CD4-positive, alpha-beta T cell treated with Interleukin-4 for 4 hours (primary cell): ENCODE measurements at regions not wholly inside any gene's neighbourhood (a gene's known extent, or its start where the extent isn't known, plus 50 kb on each side); places are given as distances from the start of the nearest gene placed in this dataset.
"Not testable (repeated sequence)": the region's sequence is repeated elsewhere in the genome, so short reads cannot be mapped to it uniquely, and the experiment has no call there.

ENCODE experiments used
- DNase-seq: peaks from one replicate; pipeline ENCODE4 v3.0.0-alpha.2; 2020

DNA sequence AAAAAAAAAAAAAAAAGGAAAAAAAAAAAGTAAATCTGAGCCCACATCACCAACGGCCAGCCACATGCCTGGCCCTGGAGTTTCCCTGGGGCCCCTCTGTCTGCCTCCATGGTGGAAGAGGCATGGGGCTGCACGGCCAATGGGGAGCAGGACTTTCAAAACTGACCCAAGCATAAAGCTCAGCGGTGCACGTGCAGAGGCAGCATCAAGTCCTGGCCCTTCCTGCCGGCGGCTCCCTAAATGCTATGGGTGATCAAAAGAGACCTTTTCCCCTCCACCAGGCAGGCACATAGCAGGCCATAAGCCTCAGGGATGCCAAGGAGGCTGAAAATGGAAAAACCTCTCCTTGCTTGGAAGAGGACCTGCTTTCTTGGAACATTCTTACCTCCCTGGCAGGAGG lies 94.3 kb downstream of the OAT start:
- DNase-seq = no peak

DNA sequence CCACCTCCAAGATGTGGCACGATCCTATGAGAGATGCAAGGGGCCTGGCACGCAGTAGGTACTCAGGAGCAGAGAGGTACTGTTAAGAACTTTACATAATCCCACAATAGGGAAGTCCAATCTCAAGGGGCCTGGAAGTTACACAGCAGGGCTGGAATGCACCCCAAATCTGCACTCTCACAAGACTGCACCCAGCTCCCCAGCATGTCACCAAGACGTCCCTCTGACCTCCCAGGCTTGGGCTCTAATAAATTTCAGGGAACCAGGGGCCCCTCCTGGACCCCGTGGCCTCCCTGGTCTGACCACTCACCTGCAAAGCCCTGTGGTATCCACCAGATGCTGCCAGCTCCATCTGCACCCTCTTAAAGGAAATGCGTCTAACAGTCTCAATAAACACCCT lies 94.9 kb downstream of the OAT start:
- DNase-seq = no peak

DNA sequence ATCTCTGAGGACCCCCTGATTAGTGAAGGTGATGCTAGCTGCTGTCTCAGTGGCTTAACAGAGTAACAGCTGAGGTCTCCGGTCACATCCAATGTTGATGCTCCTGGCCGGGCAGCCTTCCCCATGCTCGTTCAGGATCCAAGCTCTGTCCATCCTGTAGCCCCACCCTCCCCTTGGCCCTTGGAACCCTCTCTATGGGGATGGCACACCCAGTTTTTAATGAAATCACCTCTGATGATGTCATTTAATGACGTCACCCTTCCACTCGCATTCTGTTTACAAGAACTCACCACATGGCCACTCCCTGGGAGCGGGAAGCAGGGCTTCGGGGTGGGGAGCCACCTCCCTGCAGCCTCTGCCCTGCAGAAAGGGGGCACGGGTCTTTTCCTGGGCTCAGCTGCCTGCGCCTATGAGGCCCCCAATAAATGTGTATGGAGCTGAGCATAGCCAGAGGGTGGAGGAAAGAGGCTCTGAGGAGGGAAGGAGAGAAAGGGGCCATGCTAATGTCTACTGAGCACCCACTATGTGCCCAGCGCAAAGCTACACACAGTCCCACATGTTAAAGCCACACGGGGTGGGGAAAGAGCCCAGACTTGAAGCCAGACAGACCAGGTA lies 95.5 kb downstream of the OAT start:
- DNase-seq = no peak

DNA sequence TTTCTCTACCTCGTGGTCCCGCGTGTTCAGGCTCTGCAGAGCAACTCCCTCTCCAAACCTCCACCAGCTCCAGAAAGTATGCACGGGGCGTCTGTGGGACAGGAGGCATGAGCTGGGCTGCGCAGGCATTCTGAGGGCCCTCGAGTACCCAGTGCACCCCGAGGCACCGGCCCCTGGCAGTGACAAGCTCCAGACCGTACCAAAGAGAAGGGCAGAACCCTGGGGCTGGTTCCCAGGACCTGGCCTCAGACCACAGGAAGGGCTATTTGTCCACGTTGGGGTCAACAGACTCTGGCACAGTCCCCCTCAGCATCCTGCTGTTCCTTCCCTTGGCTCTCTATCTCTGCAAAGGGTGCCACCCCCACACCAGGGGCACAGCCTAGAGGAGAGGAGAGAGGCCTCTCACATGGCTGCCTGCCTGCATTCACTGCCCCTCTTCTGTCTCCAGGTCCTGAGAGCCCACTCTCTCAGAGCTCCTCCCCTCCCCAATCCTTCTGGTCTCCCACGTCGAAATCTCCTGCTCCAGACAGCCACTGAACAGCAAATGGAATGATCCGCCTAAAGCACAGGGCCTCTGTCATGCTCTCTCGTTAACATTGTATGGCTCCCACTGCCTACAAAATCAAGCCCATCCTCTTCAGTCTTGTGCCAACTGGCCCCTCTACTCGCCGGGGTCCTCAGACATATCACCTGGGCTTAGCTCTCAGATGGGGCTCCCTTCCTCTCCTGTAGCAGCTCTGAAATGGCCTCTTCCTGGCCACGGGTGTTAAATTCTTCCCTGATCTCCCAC lies 96.3 kb downstream of the OAT start:
- DNase-seq = no peak

DNA sequence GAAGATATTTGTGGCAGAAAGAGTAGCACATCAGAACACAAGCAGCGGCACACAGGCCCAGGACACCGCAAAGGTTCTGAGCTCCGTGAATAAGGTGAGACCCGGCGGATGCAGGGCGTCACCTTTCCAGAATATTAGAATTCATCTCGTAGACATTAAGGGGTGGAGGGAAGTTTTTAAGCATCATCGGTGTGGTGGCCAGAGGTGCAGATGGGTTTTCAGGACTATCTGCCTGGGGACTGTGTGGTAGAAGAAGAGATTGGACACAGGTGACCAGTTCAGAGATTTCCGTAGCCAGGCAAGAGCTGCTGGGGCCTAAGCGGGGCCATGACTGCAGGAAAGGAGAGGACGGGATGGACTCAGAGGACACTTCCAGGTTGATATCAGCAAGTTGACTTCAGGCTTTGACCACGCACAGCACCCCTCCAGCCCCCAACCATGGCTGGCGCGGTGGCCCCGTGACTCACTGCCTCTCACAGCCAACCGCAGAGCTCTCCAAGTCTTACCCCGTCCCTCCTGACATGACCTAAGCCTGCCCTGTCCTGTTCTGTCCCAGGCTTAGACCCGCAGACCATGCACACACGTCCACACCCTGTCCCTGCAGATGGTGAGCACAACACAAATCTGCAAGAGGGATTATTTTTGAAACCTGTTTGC lies 97.2 kb downstream of the OAT start:
- DNase-seq = no peak

DNA sequence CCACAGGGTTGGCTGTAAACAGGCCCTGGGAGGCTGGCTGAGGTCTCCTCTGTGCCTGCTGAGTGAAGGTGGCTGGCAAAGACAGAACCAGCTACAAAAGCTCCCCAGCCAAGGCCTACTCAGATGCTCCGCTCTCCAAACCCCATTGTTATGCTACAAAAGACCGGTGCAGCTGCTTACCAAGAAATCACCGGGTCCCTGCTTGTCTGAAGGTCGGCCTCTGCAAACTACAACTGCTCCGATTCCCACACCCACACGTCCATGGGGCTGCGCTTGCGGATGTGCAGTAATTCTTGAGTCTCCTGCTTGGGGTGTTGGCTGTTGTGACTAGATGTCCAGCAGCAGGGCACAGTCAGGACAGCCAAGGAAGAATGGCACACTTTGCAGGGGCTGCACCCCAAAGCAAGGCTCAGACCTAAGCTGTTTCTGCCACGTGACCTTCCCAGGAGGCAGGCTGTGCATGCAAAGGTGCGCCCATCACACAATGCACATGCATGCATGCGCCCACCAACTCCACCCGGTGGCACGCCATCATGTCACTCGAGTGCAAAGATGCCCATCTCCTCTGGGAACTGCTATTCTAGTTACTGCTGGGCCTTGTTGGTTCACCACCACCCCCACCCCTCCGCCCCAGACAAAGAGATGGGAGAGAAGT lies 97.8 kb downstream of the OAT start:
- DNase-seq = no peak

DNA sequence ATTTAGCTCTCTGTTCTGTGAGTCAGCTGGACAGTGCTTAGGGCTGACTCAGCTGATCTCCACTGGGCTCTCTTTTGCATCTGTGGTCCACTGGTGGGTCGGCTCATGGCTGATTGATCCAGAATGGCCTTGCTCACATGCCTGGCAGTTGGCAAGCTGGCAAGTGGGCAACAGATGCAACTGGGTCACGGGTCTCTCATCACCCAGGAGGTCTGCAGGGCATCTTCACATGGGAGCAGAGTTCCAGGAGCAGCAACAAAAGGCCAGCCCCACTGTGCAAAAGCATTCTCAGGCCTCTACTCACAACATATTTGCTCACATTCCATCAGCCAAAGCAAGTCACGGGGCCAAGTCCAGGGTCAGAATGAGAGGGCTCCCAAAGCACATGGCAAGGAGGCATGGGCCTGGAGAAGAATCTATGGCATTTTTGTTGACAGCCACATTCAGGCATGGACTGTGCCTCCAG lies 98.8 kb downstream of the OAT start:
- DNase-seq = no peak

DNA sequence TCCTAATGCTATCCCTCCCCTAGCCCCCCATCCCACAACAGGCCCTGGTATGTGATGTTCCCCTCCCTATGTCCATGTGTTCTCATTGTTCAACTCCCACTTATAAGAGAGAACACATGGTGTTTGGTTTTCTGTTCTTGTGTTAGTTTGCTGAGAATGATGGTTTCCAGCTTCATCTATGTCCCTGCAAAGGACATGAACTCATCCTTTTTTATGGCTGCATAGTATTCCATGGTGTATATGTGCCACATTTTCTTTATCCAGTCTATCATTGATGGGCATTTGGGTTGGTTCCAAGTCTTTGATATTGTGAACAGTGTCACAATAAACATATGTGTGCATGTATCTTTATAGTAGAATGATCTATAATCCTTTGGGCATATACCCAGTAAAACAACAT lies 99.2 kb downstream of the OAT start:
- not testable (repeated sequence) for DNase-seq

DNA sequence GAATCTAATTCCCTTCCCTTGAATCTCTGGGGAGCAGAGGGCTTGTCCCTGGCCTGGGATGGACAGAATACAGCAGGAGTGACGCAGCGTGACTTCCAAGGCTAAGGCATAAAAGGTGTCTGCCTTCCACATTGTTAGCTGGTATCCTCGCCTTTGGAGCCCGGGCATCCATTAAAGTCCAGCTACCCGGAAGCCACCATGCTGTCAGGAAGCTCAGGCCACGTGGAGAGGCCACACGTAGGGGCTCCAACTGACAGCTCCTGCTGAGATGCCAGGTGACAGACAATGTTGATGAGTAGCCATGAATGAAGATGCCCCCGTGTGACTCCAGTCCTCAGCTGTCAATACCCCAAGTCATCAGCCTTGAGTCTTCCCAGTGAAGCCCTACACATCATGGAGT lies 99.9 kb downstream of the OAT start:
- no peak for DNase-seq

DNA sequence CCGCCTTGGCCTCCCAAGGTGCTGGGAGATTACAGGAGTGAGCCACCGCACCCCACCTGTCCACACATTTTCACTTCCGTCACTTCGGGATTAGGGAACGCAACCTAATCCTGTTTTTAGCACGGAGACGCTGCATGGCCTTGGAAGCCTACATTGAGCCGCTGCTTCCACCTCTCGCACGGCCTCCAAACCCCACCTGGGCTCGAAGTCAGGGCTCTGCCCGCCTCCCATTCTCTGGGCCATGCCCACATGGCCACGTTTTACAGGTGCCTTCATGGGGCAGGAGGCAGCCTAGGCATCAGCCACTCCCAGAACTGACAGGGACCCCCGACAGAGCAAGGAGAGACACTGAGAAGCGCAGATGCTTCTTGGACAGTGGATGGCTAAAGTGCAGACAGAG lies 100.6 kb downstream of the OAT start:
- DNase-seq = no peak

DNA sequence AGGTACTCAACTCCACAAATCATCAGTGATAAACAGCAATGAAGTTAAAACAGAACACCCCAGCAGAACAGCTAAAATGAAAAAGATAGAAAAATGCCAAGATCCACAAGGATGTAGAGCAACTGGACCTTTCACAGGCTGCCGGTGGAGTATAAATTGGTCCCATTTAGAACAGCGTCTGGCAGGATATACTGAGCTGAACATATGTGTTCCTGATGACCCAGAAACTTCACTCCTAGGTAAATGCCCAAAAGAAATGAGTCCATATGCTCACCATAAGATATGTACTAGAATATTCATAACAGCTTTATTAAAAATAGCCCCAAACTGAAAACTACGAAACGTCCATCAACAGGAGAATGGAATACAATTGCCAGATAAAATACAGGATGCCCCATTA lies 102.4 kb downstream of the OAT start:
- DNase-seq = no peak

DNA sequence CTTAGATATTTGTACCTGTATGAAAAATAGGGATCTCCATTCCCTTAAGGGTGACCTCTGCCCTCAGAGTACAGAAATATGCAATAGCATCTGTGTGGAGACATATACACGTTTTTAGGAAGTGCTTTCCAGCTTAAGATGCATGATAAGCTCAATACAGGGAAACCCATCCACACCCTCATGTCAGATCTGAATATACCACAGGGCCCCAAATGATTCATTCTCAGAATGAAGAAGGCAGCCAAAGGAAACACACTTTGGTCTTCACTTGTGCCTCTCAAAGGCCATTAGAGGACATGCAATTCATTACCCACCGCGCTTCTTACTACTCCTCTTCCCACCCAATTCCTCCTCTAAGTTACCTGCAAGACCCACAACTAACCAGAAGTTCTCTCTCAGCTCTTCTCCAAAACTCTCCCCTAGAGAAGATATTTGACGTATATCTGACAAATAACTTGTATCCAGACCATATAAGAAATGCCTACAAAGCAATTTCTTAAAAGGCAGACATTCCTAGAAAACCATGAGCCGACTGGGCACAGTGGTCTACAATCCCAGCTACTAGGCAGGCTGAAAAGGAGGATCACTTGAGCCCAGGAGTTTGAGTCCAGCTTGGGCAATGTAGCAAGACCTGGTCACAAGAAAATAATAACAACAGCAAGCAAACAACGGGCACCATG lies 103.0 kb downstream of the OAT start:
- no peak for DNase-seq

DNA sequence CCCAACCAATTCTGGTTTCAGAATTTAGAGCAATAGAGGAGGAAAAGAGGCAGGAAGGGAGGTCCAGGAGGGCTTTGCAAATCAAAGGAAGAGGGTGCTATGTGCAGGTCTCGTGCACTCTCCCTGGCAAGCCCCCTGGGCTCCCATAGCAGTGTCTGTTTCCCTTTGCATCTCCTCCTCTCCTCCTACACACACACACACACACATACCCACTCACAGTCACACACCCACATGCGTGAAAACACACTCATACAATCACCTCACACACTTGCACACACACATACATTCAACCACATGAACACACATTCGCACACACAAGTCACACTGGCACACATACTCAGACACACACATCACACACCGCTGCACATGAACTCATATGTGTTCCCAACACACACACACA lies 105.3 kb downstream of the OAT start:
- DNase-seq = no peak

DNA sequence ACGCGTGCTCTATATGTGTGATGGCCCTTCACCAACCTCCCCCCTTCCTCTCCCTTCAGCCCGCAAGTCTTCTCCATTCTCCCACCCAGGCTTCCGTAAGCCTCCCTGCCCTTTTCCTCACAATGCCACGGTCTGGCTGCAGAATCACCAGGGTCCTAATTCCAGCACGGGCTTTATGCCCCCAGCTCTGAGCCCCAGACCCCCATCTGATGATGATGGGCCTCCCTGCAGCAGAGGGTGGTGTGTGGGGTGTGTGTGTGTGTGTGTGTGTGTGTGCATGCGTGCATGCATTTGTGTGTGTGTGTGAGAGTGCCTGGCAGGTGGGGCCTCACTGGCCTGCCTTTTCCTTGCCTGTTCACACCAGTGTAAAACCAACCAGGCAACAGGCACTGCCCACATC lies 109.9 kb downstream of the OAT start:
- no peak for DNase-seq

DNA sequence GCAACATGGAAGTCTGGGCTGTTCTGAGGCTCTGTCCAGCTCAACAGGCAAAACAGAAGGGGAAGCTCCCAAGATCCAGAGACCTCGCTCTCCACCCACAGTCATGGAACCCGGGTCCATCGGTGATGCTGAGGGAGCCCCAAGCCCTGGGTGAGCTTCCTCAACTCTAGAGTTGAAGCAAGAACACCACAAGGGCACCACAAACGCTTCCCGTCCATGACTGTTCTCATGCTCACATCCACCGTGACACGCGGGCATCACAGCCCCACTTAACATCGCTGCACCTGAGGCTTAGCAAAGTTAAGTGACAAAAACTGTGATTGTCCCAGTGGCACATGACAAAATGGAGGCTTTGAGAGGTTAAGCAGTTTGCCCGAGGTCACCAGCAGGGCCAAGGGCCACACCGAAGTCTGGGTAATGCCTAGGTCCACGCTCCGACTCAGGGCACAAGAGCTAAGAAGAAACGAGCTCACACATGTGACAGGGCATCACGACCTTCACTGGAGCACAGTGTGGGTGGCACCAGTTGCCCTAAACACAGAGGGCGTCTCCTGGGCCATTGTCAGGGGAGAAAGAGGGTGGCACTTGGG lies 110.6 kb downstream of the OAT start:
- DNase-seq = no peak

DNA sequence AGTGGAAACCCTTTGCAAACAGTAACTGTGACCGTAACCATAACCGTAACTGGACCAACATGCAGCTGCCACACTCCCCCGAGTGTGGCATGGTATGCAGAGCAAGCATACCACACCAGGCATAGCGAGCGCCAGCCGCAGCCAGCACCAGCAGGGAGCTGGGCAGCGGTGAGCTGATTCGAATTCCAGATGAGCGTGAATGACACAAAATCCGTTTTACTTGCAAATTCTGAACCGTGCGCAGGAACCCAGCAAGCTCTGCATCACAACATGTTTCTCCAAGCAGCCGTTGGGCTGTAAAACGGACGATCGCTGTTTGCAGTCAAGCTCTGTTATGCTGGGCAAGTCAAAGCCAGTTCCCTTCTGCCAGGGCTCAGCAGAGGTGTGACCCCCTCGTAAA lies 111.1 kb downstream of the OAT start:
- no peak for DNase-seq

DNA sequence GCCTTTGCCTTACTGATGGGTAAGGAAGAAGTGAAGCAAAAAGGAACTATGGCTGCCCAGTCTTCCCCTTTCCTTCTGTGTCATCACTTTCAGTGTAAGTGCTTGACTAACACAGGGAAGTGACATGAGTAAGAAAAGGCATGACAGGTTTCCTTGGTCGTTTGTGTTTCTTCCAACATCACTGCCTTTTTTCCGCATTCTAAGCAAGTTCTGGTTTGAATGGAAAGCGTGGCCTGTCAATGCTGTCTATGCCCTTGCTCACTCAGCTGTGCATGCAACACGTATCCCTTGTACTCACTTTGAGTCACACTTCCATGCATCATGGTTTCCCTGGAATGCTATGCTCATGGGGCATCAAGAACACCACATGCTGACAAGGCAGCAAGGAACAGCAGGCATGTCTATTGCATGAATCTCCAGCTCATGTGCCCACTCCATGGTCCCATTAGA lies 111.8 kb downstream of the OAT start:
- DNase-seq = peak; percentile 7

DNA sequence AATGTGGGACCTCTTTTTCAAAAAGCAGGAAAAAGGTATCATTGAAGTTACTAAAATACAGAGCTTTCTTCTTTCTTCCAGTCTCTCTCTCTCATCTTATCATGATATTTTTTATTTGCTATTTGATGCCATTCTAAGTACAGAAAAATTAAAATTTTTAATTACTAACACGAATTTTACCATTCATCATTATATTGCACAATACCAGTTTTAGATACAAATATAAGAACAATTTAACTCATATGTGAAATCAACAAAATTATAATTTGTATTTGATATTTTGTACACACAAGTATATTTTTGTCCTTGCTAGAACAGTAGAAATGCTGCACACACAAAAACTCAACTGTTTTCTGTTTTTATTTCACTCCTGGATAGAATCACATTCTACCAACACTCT lies 112.2 kb downstream of the OAT start:
- no peak for DNase-seq

DNA sequence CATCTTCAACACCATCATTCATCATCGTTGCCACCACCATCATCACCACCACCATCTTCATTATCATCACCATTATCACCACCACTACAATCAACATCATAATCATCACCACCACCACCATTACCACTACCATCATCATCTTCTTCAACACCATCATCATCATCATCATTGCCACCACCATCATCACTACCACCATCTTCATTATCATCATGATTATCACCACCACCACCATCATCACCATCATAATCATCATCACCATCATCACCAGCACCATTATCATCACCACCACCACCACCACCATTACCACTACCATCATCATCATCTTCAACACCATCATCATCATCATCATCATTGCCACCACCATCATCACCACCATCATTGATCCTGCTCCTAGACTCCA lies 112.7 kb downstream of the OAT start:
- no peak for DNase-seq

DNA sequence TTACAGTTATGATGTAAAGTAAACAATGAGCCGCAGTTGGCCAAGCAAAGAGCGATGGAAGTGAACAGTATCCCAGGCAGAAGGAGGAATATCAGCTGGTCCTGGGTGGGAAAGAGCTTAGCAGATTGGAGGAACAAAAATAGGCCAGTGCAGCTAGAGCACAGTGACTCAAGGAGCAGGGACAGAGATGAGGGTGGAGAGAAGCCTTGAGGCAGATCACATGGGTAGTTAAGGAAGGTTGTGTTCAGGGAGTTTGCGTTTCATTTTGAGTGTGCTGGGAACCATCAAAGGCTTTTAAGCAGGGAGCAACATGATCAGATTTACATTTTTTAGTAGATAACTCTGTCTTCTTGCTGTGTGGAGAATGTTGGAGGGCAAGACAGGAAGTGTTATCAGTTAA lies 113.6 kb downstream of the OAT start:
- no peak for DNase-seq

DNA sequence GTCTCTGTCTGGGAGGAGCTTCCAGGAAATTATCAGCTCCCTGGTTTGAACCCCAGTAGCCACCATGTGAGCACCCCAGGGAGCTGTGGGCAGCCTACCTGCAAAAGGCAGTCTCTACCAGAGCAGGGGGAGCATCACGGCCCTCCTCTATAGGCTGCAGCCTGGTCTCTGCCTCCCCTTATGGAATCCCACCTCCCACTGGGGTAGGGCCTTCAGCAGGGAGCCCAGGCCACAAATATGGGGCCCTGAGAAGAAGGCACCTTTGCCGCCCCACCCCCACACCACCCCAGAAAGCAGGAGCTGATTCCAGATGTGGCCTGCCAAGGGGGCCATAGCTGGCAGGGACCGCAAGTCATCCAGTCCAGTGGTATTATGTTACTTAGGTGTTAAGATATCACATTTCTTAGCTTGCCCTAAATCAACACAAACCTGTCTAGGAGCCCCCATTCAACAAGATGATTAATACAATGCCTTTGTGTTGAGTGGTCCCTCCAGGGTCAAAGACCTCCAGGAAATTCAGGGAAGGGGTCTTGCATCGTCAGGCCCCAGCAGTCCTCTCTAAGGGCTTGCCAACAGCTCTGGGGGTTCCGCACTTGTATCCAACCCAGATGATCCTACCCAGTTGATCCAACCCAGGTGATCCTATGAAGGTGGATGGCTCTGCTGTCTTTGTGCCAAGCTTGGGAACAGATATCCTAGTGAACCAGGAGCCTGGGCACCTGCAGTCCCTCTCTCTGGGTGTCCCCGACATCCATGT lies 114.9 kb downstream of the OAT start:
- no peak for DNase-seq

DNA sequence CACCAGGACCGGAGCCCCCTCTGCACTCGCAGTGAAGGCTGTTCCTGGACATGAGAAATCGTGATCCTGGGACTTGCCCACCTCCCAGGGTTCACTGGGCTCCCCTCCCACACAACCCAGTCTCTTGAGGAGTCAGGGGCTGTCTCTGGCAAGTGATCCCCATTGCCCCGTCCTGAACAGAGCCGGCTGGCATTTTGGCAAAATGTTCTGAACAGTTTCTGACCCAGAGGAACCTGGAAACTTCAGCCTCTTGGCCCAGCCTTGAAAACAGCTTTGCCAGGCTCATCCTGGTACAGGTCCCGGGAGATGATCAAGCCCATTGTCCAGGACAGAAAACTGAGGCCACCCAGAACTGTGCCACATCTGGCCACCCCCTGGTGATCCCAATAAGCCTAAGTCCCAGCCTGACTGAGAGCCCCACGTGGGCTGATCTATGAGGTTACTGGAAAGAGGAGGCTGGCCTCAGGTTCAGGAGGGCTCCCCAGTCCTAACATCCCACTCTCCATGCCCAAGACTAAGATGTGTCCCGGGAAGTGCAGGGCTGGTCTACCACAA lies 115.7 kb downstream of the OAT start:
- DNase-seq = no peak
